ENCODE measurements at regions not wholly inside any gene's neighbourhood (a gene's known extent, or its start where the extent isn't known, plus 50 kb on each side); places are given as distances from the start of the nearest gene placed in this dataset.

DNA sequence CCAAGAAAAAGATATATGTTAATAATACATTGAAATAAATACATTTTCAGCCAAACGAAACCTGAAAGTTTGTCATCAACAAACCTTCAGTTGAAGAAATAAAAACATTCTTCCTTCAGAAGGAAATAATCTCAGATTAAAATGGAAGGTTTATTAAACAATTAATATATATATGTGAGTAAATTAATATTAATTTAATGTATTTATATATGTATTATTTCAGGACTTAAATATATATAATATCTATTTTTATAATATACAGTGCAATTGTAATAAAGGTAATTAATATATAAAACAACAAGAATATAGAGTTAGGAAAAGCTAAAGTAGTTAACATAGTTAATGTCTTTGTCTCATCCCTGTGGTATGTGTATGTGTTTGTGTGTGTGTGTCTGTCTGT, 102.2 kb upstream of the CDC14C start:
- Histone ChIP-seq H3K9me3 (ENCODE audit: low read depth) (no peaks in the 10 kb centered on the region), H2AFZ (no peak overlapping the region), H3K4me3 (no peak overlapping the region), H3K79me2 (ENCODE audit: insufficient read depth) (no peaks in the 10 kb centered on the region), H3K9me2 (ENCODE audit: insufficient read depth) (no peaks in the 10 kb centered on the region), H3K27ac (no peak overlapping the region), H3K4me2 (ENCODE audit: unreplicated experiment) (no peak overlapping the region), H3K27me3 (replicated peaks; ENCODE audit: insufficient read depth) (no peaks in the 10 kb centered on the region), H3K9ac (no peak overlapping the region), H3K36me3 (ENCODE audit: low read depth) (no peaks in the 10 kb centered on the region), H3K4me1 (ENCODE audit: insufficient read depth) (no peaks in the 10 kb centered on the region), H3F3A (ENCODE audit: insufficient read depth) (no peaks in the 10 kb centered on the region), H4K20me1 (ENCODE audit: insufficient read depth) (no peaks in the 10 kb centered on the region)
- in situ Hi-C loops (cut with MboI): no loop called here
- no peak for TF ChIP-seq EZH2 (IDR thresholded peaks at IDR 0.05; ENCODE audit: insufficient read depth, poor library complexity, severe bottlenecking)
- no peak for TF ChIP-seq EZH2phosphoT487 (IDR thresholded peaks at IDR 0.05; ENCODE audit: insufficient read depth, low read depth)
- DNase-seq: no peak
- WGBS, 2 experiments (ENCODE audit: low coverage in 1 of 2, low lambda C conversion rate in 2 of 2, missing lambda C conversion rate in 2 of 2): 2 to 14% methylated on average over 1 of the region's 1 CpG

- 9 to 11% methylated on average over 4 of the region's 4 CpGs for WGBS, 2 experiments (ENCODE audit: low coverage in 1 of 2, low lambda C conversion rate in 2 of 2, missing lambda C conversion rate in 2 of 2)
- no peak overlapping the region for H3K4me2 ChIP-seq (ENCODE audit: unreplicated experiment)
- H2AFZ ChIP-seq: no peak overlapping the region
These were observed 92.0 kb upstream of the CDC14C start for GRCh38 chr7:48832303-48832845.

DNA sequence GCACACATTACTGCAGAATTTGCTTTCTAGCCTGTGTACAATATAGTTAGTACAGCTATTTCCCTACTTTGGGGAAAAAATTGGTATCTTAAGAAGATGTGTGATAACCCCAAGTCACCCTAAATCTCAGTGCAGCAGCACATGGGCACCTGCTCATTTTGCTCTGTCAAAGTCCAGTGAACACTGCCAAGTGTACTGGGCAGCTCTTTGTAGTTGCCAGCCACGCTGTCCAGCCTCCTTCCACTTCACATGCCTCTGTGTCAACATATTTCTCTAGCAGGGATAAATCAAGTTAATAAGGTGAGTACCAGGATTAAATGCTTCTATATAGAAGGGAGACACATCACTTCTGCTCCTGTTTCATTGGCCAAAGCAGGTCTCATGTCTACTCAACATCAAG, 87.1 kb upstream of the CDC14C start:
- no peaks in the 10 kb centered on the region for H3K4me1 ChIP-seq (ENCODE audit: insufficient read depth)
- no peaks in the 10 kb centered on the region for H3K27me3 ChIP-seq (replicated peaks; ENCODE audit: insufficient read depth)
- no peaks in the 10 kb centered on the region for H3K9me3 ChIP-seq (ENCODE audit: low read depth)
- TF ChIP-seq EZH2 (IDR thresholded peaks at IDR 0.05; ENCODE audit: insufficient read depth, poor library complexity, severe bottlenecking): no peak
- H3K9ac ChIP-seq: no peak overlapping the region
- DNase-seq: no peak
- no peaks in the 10 kb centered on the region for H3F3A ChIP-seq (ENCODE audit: insufficient read depth)
- in situ Hi-C loops (cut with MboI): no loop called here
- H3K79me2 ChIP-seq (ENCODE audit: insufficient read depth): no peaks in the 10 kb centered on the region
- H2AFZ ChIP-seq: no peak overlapping the region
- H3K4me3 ChIP-seq: no peak overlapping the region
- H3K9me2 ChIP-seq (ENCODE audit: insufficient read depth): no peaks in the 10 kb centered on the region
- no peaks in the 10 kb centered on the region for H3K36me3 ChIP-seq (ENCODE audit: low read depth)
- WGBS, 2 experiments (ENCODE audit: low coverage in 1 of 2, low lambda C conversion rate in 2 of 2, missing lambda C conversion rate in 2 of 2): 0 to 17% methylated on average over 1 of the region's 1 CpG
- no peak overlapping the region for H3K27ac ChIP-seq
- no peak overlapping the region for H3K4me2 ChIP-seq (ENCODE audit: unreplicated experiment)
- H4K20me1 ChIP-seq (ENCODE audit: insufficient read depth): no peaks in the 10 kb centered on the region

More at GRCh38 chr7:48832303-48832845, 92.0 kb upstream of the CDC14C start:
- Histone ChIP-seq H3K9me2 (ENCODE audit: insufficient read depth) (no peaks in the 10 kb centered on the region), H3K79me2 (ENCODE audit: insufficient read depth) (no peaks in the 10 kb centered on the region), H3K36me3 (ENCODE audit: low read depth) (no peaks in the 10 kb centered on the region), H3K27me3 (replicated peaks; ENCODE audit: insufficient read depth) (no peaks in the 10 kb centered on the region), H3F3A (ENCODE audit: insufficient read depth) (no peaks in the 10 kb centered on the region), H3K27ac (no peak overlapping the region), H3K4me3 (no peak overlapping the region), H3K9ac (no peak overlapping the region), H3K4me1 (ENCODE audit: insufficient read depth) (no peaks in the 10 kb centered on the region), H3K9me3 (ENCODE audit: low read depth) (no peaks in the 10 kb centered on the region), H4K20me1 (ENCODE audit: insufficient read depth) (no peaks in the 10 kb centered on the region)
- TF ChIP-seq EZH2 (IDR thresholded peaks at IDR 0.05; ENCODE audit: insufficient read depth, poor library complexity, severe bottlenecking): no peak
- TF ChIP-seq EZH2phosphoT487 (IDR thresholded peaks at IDR 0.05; ENCODE audit: insufficient read depth, low read depth): no peak
- in situ Hi-C loops (cut with MboI): no loop called here
- DNase-seq: no peak

DNA sequence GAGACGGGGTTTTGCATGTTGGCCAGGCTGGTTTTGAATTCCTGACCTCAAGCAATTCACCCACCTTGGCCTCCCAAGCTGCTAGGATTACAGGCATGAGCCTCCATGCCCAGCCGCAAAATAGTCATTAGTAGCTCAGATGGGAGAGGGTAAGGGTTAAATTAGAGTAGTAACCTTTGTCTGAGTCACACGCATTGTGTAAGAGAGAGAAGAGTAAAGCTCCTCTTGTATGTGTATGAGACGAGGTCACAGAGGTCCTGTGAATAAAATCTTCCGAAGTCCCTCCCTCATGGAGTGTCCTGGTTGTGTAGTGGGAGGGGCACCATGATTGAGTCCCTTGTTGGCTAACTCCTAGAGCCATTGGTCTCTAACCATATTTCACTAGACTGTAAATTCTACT, 85.2 kb upstream of the CDC14C start:
- no peak overlapping the region for H3K27ac ChIP-seq
- no peaks in the 10 kb centered on the region for H3K9me2 ChIP-seq (ENCODE audit: insufficient read depth)
- H3K9ac ChIP-seq: no peak overlapping the region
- H3K27me3 ChIP-seq (replicated peaks; ENCODE audit: insufficient read depth): no peaks in the 10 kb centered on the region
- no peaks in the 10 kb centered on the region for H3K79me2 ChIP-seq (ENCODE audit: insufficient read depth)
- DNase-seq: no peak
- no peaks in the 10 kb centered on the region for H3K9me3 ChIP-seq (ENCODE audit: low read depth)
- WGBS, 2 experiments (ENCODE audit: low coverage in 1 of 2, low lambda C conversion rate in 2 of 2, missing lambda C conversion rate in 2 of 2): 28 to 39% methylated on average over 5 of the region's 5 CpGs
- no peaks in the 10 kb centered on the region for H3K4me1 ChIP-seq (ENCODE audit: insufficient read depth)
- H4K20me1 ChIP-seq (ENCODE audit: insufficient read depth): no peaks in the 10 kb centered on the region
- H3K36me3 ChIP-seq (ENCODE audit: low read depth): no peaks in the 10 kb centered on the region
- in situ Hi-C loops (cut with MboI): no loop called here
- no peak overlapping the region for H3K4me2 ChIP-seq (ENCODE audit: unreplicated experiment)
- H3K4me3 ChIP-seq: no peak overlapping the region
- no peak for TF ChIP-seq EZH2 (IDR thresholded peaks at IDR 0.05; ENCODE audit: insufficient read depth, poor library complexity, severe bottlenecking)
- TF ChIP-seq EZH2phosphoT487 (IDR thresholded peaks at IDR 0.05; ENCODE audit: insufficient read depth, low read depth): no peak
- no peak overlapping the region for H2AFZ ChIP-seq
- no peaks in the 10 kb centered on the region for H3F3A ChIP-seq (ENCODE audit: insufficient read depth)

- Histone ChIP-seq H3F3A (ENCODE audit: insufficient read depth) (no peaks in the 10 kb centered on the region), H3K9me3 (ENCODE audit: low read depth) (no peaks in the 10 kb centered on the region), H3K9ac (no peak overlapping the region), H3K9me2 (ENCODE audit: insufficient read depth) (no peaks in the 10 kb centered on the region), H3K27me3 (replicated peaks; ENCODE audit: insufficient read depth) (no peaks in the 10 kb centered on the region), H3K4me2 (ENCODE audit: unreplicated experiment) (no peak overlapping the region), H3K4me3 (no peak overlapping the region), H4K20me1 (ENCODE audit: insufficient read depth) (no peaks in the 10 kb centered on the region), H3K79me2 (ENCODE audit: insufficient read depth) (no peaks in the 10 kb centered on the region), H3K27ac (no peak overlapping the region), H3K4me1 (ENCODE audit: insufficient read depth) (no peaks in the 10 kb centered on the region), H3K36me3 (ENCODE audit: low read depth) (no peaks in the 10 kb centered on the region), H2AFZ (no peak overlapping the region)
- 51 to 56% methylated on average over 4 of the region's 4 CpGs for WGBS, 2 experiments (ENCODE audit: low coverage in 1 of 2, low lambda C conversion rate in 2 of 2, missing lambda C conversion rate in 2 of 2)
- DNase-seq: no peak
- in situ Hi-C loops (cut with MboI): no loop called here
- TF ChIP-seq EZH2phosphoT487 (IDR thresholded peaks at IDR 0.05; ENCODE audit: insufficient read depth, low read depth) (no peak), EZH2 (IDR thresholded peaks at IDR 0.05; ENCODE audit: insufficient read depth, poor library complexity, severe bottlenecking) (no peak)
These were observed 82.6 kb upstream of the CDC14C start for GRCh38 chr7:48841739-48842138.

All from GM23248 (cell line).